Tibial artery (tissue), 4 donors: ENCODE measurements at regions not wholly inside any gene's neighbourhood (a gene's known extent, or its start where the extent isn't known, plus 50 kb on each side); places are given as distances from the start of the nearest gene placed in this dataset.
"Not testable (repeated sequence)": the region's sequence is repeated elsewhere in the genome, so short reads cannot be mapped to it uniquely, and the experiment has no call there.

ENCODE experiments used
- DNase-seq, 2 donors: peaks; one replicate each; pipeline ENCODE4 v3.0.0-alpha.2; 2019
- H3K27ac ChIP-seq, 2 donors: fragments of 200-600 bp; sonication (generic) in 1 of 2; 1 replicate in 1 of 2; 2 replicates in 1 of 2; pipeline ENCODE4 v1.5.1; 2018 to 2019; ENCODE audit warnings: mild to moderate bottlenecking in 1 of 2
- H3K27me3 ChIP-seq, 2 donors: fragments of 200-600 bp; sonication (generic) in 1 of 2; one replicate each; pipeline versions ENCODE4 v1.5.1 to v1.6.0; 2016 to 2019
- H3K36me3 ChIP-seq, 3 donors: fragments of 200-600 bp; sonication (generic) in 2 of 3; one replicate each; pipeline ENCODE4 v1.5.1; 2016 to 2019; ENCODE audit warnings: mild to moderate bottlenecking in 2 of 3
- H3K4me1 ChIP-seq, 4 donors: fragments of 200-600 bp; sonication (generic) in 2 of 4; 1 replicate in 3 of 4; 2 replicates in 1 of 4; pipeline ENCODE4 v1.5.1; 2016 to 2019
- H3K4me3 ChIP-seq, 2 donors: fragments of 200-600 bp; sonication (generic) in 1 of 2; 1 replicate in 1 of 2; 2 replicates in 1 of 2; pipeline ENCODE4 v1.5.1; 2018 to 2019; ENCODE audit warnings: mild to moderate bottlenecking in 2 of 2
- H3K9me3 ChIP-seq, 3 donors: fragments of 200-600 bp; sonication (generic) in 1 of 3; one replicate each; pipeline ENCODE4 v1.5.1; 2016 to 2019
- CTCF ChIP-seq, 2 experiments: fragments of 200-600 bp in 1 of 2; fragments of 450-650 bp in 1 of 2; IDR thresholded peaks; one replicate each; pipeline ENCODE4 v1.5.1; 2017 to 2019; ENCODE audit warnings: antibody characterized with exemption in 2 of 2, mild to moderate bottlenecking in 1 of 2, moderate library complexity in 1 of 2
- intact Hi-C: fragments of 100-400 bp; cut with DNase I; formaldehyde crosslinking; loops from one replicate; pipeline ENCODE4 v1.15.0; 2023; ENCODE audit warnings: low total_unique reads

- no peak for TF ChIP-seq CTCF (IDR thresholded peaks at IDR 0.05)
- Histone ChIP-seq H3K36me3 (no peaks in the 10 kb centered on the region), H3K9me3 (no peaks in the 10 kb centered on the region), H3K27me3 (no peaks in the 10 kb centered on the region), H3K4me3 (no peak overlapping the region), H3K27ac (no peak overlapping the region), H3K4me1 (no peaks in the 10 kb centered on the region)
- intact Hi-C loops = no loop called here
- DNase-seq = no peak
These were observed 979.7 kb downstream of the RAPGEF2 start for GRCh38 chr4:160082432-160083207.

GRCh38 chr4:160091631-160092030 lies 988.8 kb downstream of the RAPGEF2 start:
- no peak for TF ChIP-seq CTCF (IDR thresholded peaks at IDR 0.05)
- Histone ChIP-seq H3K4me3 (no peak overlapping the region), H3K27me3 (no peaks in the 10 kb centered on the region), H3K27ac (no peak overlapping the region), H3K4me1 (no peaks in the 10 kb centered on the region), H3K9me3 (no peaks in the 10 kb centered on the region), H3K36me3 (no peaks in the 10 kb centered on the region)
- intact Hi-C loops = no loop called here
- no peak for DNase-seq

GRCh38 chr4:160100316-160100715 lies 997.4 kb downstream of the RAPGEF2 start:
- intact Hi-C loops = no loop called here
- H3K36me3 ChIP-seq = no peaks in the 10 kb centered on the region
- no peaks in the 10 kb centered on the region for H3K4me1 ChIP-seq

GRCh38 chr4:160110891-160111290 lies 1008.0 kb downstream of the RAPGEF2 start:
- intact Hi-C loops = no loop called here
- TF ChIP-seq CTCF (IDR thresholded peaks at IDR 0.05) = no peak

More at GRCh38 chr4:160100316-160100715, 997.4 kb downstream of the RAPGEF2 start:
- no peak for TF ChIP-seq CTCF (IDR thresholded peaks at IDR 0.05)
- DNase-seq = no peak
- Histone ChIP-seq H3K9me3 (no peaks in the 10 kb centered on the region), H3K27me3 (no peaks in the 10 kb centered on the region), H3K27ac (no peak overlapping the region), H3K4me3 (no peak overlapping the region)

GRCh38 chr4:160117686-160118085 lies 1014.8 kb downstream of the RAPGEF2 start:
- Histone ChIP-seq H3K4me3 (no peak overlapping the region), H3K36me3 (no peaks in the 10 kb centered on the region), H3K27me3 (no peaks in the 10 kb centered on the region), H3K27ac (no peak overlapping the region), H3K4me1 (no peaks in the 10 kb centered on the region), H3K9me3 (peaks cover 0 to 5% (median 3%) of the 10 kb centered on the region in 3 donors)
- no peak for TF ChIP-seq CTCF (IDR thresholded peaks at IDR 0.05)
- intact Hi-C loops = no loop called here
- DNase-seq = no peak

More at GRCh38 chr4:160110891-160111290, 1008.0 kb downstream of the RAPGEF2 start:
- Histone ChIP-seq H3K9me3 (peaks cover 0 to 16% (median 10%) of the 10 kb centered on the region in 3 donors), H3K4me1 (no peaks in the 10 kb centered on the region), H3K27ac (no peak overlapping the region), H3K27me3 (no peaks in the 10 kb centered on the region), H3K36me3 (no peaks in the 10 kb centered on the region), H3K4me3 (no peak overlapping the region)
- no peak for DNase-seq

GRCh38 chr4:160125576-160126287 lies 1022.9 kb downstream of the RAPGEF2 start:
- H3K9me3 ChIP-seq, H3K27ac ChIP-seq, H3K27me3 ChIP-seq, H3K4me3 ChIP-seq, DNase-seq, H3K4me1 ChIP-seq, intact Hi-C loops, H3K36me3 ChIP-seq: not testable (repeated sequence)
